Smooth muscle cell (in vitro differentiated cells): ENCODE measurements at regions not wholly inside any gene's neighbourhood (a gene's known extent, or its start where the extent isn't known, plus 50 kb on each side); places are given as distances from the start of the nearest gene placed in this dataset.

Experiments used
- DNase-seq: peaks from one replicate; lab custom pipeline; 2025; ENCODE audit not compliant: unreplicated experiment; lab: John Stamatoyannopoulos, UW
- H2AFZ ChIP-seq: fragments of 200-600 bp; sonication (generic); 2 replicates; pipeline ENCODE4 v1.6.0; 2016; ENCODE audit warnings: antibody characterized with exemption, low read depth, mild to moderate bottlenecking
- H3F3A ChIP-seq: fragments of 200-600 bp; sonication (generic); 2 replicates; pipeline ENCODE4 v1.6.0; 2017; ENCODE audit warnings: antibody characterized with exemption, low read depth
- H3K27ac ChIP-seq: fragments of 200-600 bp; sonication (generic); 2 replicates; pipeline ENCODE4 v1.5.1; 2016; ENCODE audit warnings: low read depth, mild to moderate bottlenecking
- H3K27me3 ChIP-seq: fragments of 200-600 bp; sonication (generic); 2 replicates; pipeline ENCODE4 v1.6.1; 2016; ENCODE audit warnings: low read depth, mild to moderate bottlenecking
- H3K36me3 ChIP-seq: fragments of 200-600 bp; sonication (generic); 2 replicates; pipeline ENCODE4 v1.5.1; 2016; ENCODE audit warnings: low read depth
- H3K4me1 ChIP-seq: fragments of 200-600 bp; sonication (generic); 2 replicates; pipeline ENCODE4 v1.5.1; 2016; ENCODE audit warnings: low read depth
- H3K4me2 ChIP-seq: fragments of 200-600 bp; sonication (generic); 2 replicates; pipeline ENCODE4 v1.6.0; 2016; ENCODE audit warnings: mild to moderate bottlenecking
- H3K4me3 ChIP-seq: fragments of 200-600 bp; sonication (generic); 2 replicates; pipeline ENCODE4 v1.5.1; 2016; ENCODE audit warnings: mild to moderate bottlenecking
- H3K79me2 ChIP-seq: fragments of 200-600 bp; sonication (generic); 2 replicates; pipeline ENCODE4 v1.6.0; 2016; ENCODE audit warnings: low read depth, mild to moderate bottlenecking
- H3K9ac ChIP-seq: fragments of 200-600 bp; sonication (generic); 2 replicates; pipeline ENCODE4 v1.6.0; 2016; ENCODE audit warnings: low read depth
- H3K9me3 ChIP-seq: fragments of 200-600 bp; sonication (generic); replicated peaks from 2 replicates; pipeline ENCODE4 v1.5.1; 2016; ENCODE audit warnings: low read depth
- H4K20me1 ChIP-seq: fragments of 200-600 bp; sonication (generic); 2 replicates; pipeline ENCODE4 v1.6.0; 2016; ENCODE audit warnings: low read depth
- CTCF ChIP-seq: fragments of 200-600 bp; sonication (generic); IDR thresholded peaks from 2 replicates; pipeline ENCODE4 v1.5.1; 2017; ENCODE audit warnings: borderline replicate concordance, mild to moderate bottlenecking, antibody characterized with exemption; ENCODE audit not compliant: insufficient read depth, poor library complexity, severe bottlenecking
- WGBS: methylation state at CpG from one replicate; pipeline ENCODE4 v1.1.7; 2016; ENCODE audit warnings: low lambda C conversion rate; 5-methylcytosine and 5-hydroxymethylcytosine counted together

GRCh38 chr1:119228335-119229080, 88.1 kb upstream of the WARS2 start:
- Histone ChIP-seq H3K27ac (no peak overlapping the region), H2AFZ (no peak overlapping the region), H3F3A (no peaks in the 10 kb centered on the region), H4K20me1 (no peaks in the 10 kb centered on the region), H3K79me2 (no peaks in the 10 kb centered on the region), H3K4me1 (peaks cover 14% of the 10 kb centered on the region), H3K4me2 (no peak overlapping the region), H3K36me3 (no peaks in the 10 kb centered on the region), H3K9ac (no peak overlapping the region), H3K27me3 (no peaks in the 10 kb centered on the region), H3K9me3 (no peaks in the 10 kb centered on the region), H3K4me3 (no peak overlapping the region)
- TF ChIP-seq CTCF = no peak
- 73% methylated on average over 4 of the region's 4 CpGs for WGBS
- no peak for DNase-seq

- Histone ChIP-seq H3K27ac (no peak overlapping the region), H3K4me2 (no peak overlapping the region), H3K9ac (no peak overlapping the region), H3K27me3 (no peaks in the 10 kb centered on the region), H4K20me1 (no peaks in the 10 kb centered on the region), H3F3A (no peaks in the 10 kb centered on the region), H3K9me3 (no peaks in the 10 kb centered on the region), H3K4me1 (no peaks in the 10 kb centered on the region), H3K36me3 (no peaks in the 10 kb centered on the region), H2AFZ (no peak overlapping the region), H3K79me2 (no peaks in the 10 kb centered on the region), H3K4me3 (no peak overlapping the region)
- TF ChIP-seq CTCF = no peak
- 86% methylated on average over 2 of the region's 2 CpGs for WGBS
- DNase-seq = no peak
These were observed 94.7 kb upstream of the WARS2 start for GRCh38 chr1:119235120-119235519.

GRCh38 chr1:119245881-119246280, 105.4 kb upstream of the WARS2 start:
- Histone ChIP-seq H3K27ac (no peak overlapping the region), H3K4me1 (peaks cover 3% of the 10 kb centered on the region), H3K4me3 (no peak overlapping the region), H3K4me2 (no peak overlapping the region), H3F3A (no peaks in the 10 kb centered on the region), H3K27me3 (no peaks in the 10 kb centered on the region), H3K9ac (no peak overlapping the region), H3K79me2 (no peaks in the 10 kb centered on the region), H2AFZ (no peak overlapping the region), H3K36me3 (no peaks in the 10 kb centered on the region), H3K9me3 (no peaks in the 10 kb centered on the region), H4K20me1 (no peaks in the 10 kb centered on the region)
- TF ChIP-seq CTCF = no peak
- DNase-seq = no peak
- WGBS = 76% methylated on average over 1 of the region's 1 CpG

GRCh38 chr1:119249283-119249682, 108.8 kb upstream of the WARS2 start:
- no peaks in the 10 kb centered on the region for H3K4me1 ChIP-seq
- no peak overlapping the region for H2AFZ ChIP-seq
- H3K27ac ChIP-seq = no peak overlapping the region
- H3K9ac ChIP-seq = no peak overlapping the region
- DNase-seq = no peak
- H3K4me3 ChIP-seq = no peak overlapping the region
- no peaks in the 10 kb centered on the region for H3K79me2 ChIP-seq
- H3K27me3 ChIP-seq = no peaks in the 10 kb centered on the region
- no peaks in the 10 kb centered on the region for H4K20me1 ChIP-seq
- WGBS = 85% methylated on average over 5 of the region's 5 CpGs
- no peaks in the 10 kb centered on the region for H3K36me3 ChIP-seq
- H3K9me3 ChIP-seq = no peaks in the 10 kb centered on the region
- TF ChIP-seq CTCF = no peak
- no peaks in the 10 kb centered on the region for H3F3A ChIP-seq
- H3K4me2 ChIP-seq = no peak overlapping the region
